HUES6 (cell line): ENCODE measurements at regions not wholly inside any gene's neighbourhood (a gene's known extent, or its start where the extent isn't known, plus 50 kb on each side); places are given as distances from the start of the nearest gene placed in this dataset.

Experiments used
- H3K27ac ChIP-seq: 2 replicates; pipeline ENCODE4 v1.7.0; 2013; ENCODE audit warnings: low read depth, mild to moderate bottlenecking, low read length, inconsistent platforms
- H3K27me3 ChIP-seq: 2 replicates; pipeline ENCODE4 v1.6.1; 2013; ENCODE audit warnings: low read length; ENCODE audit not compliant: control insufficient read depth, insufficient read depth
- H3K36me3 ChIP-seq: 2 replicates; pipeline ENCODE4 v1.6.1; 2013; ENCODE audit warnings: low read length; ENCODE audit not compliant: control insufficient read depth, insufficient read depth
- H3K4me1 ChIP-seq: 2 replicates; pipeline ENCODE4 v1.6.1; 2013; ENCODE audit warnings: low read length; ENCODE audit not compliant: control insufficient read depth, insufficient read depth
- H3K4me3 ChIP-seq: 2 replicates; pipeline ENCODE4 v1.5.1; 2013; ENCODE audit warnings: low read depth, low read length
- H3K9ac ChIP-seq: one replicate; pipeline ENCODE4 v1.6.1; 2013; ENCODE audit warnings: mild to moderate bottlenecking, low read length
- H3K9me3 ChIP-seq: 2 replicates; pipeline ENCODE4 v1.6.1; 2013; ENCODE audit warnings: low read depth, low read length; ENCODE audit not compliant: control insufficient read depth, insufficient read depth

DNA sequence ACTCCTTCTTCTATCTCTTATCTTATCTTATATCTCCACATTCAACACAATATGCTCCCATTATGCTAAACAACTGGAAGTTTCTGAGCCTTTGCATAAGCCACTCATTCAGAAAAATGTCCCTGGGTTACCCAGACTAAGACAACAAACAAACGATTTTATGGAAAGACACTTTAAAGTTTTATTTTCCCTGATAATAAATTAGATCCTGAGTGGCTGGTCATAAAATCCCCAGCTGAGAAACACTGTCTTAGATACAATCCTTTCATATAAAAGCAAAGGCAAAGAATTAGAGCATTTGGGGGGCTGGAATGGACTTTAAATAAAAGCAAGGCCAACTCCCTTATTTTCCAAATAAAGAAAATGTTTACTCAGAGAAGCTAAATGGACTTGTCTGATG lies 322.3 kb downstream of the GBE1 start:
- Histone ChIP-seq H3K27me3 (no peaks in the 10 kb centered on the region), H3K36me3 (no peaks in the 10 kb centered on the region), H3K4me3 (no peak overlapping the region), H3K27ac (no peak overlapping the region), H3K9ac (no peak overlapping the region), H3K9me3 (no peaks in the 10 kb centered on the region), H3K4me1 (no peaks in the 10 kb centered on the region)

DNA sequence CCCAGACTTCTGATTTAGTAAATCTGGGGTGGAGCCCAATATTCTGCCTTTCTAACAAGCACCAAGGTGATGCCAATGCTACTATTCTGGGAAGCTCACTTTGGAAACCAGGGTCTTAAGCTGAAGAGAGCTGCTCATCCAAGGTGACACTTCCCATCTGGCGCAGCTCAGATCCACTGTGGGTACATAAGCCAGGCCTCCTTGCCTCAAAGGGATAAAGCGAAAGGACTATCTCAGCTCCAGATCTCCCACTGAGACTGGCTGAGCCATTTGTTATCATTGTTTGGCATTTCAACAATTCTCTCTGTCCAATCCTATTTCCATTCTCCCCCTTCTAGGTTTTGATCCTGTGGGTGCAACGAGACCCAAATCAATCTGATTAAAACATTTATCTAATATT lies 323.8 kb downstream of the GBE1 start:
- H3K36me3 ChIP-seq: no peaks in the 10 kb centered on the region
- H3K9me3 ChIP-seq: no peaks in the 10 kb centered on the region
- H3K4me3 ChIP-seq: no peak overlapping the region
- no peaks in the 10 kb centered on the region for H3K4me1 ChIP-seq
- H3K27ac ChIP-seq: no peak overlapping the region
- no peaks in the 10 kb centered on the region for H3K27me3 ChIP-seq
- no peak overlapping the region for H3K9ac ChIP-seq

- Histone ChIP-seq H3K4me3 (no peak overlapping the region), H3K27ac (no peak overlapping the region), H3K27me3 (no peaks in the 10 kb centered on the region), H3K36me3 (no peaks in the 10 kb centered on the region), H3K9ac (no peak overlapping the region), H3K9me3 (no peaks in the 10 kb centered on the region), H3K4me1 (no peaks in the 10 kb centered on the region)
Measured at GRCh38 chr3:81436182-81436581, 325.3 kb downstream of the GBE1 start.

DNA sequence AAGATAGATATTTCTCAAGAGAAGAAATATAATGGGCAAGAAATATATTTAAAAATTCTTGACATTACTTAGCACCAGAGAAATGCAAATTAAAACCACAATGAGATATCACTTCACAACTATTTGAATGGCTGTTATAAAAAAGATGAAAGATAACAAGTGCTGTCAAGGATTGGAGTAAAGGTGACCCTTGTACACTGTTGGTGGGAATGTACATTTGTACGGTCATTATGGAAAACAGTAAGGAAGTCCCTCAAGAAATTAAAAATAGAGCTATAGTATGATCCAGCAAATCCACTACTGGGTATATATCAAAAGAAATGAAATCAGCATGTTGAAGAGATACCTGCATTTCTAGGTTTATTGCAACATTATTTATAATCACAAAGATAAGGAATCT lies 326.4 kb downstream of the GBE1 start:
- H3K27ac ChIP-seq: no peak overlapping the region
- no peak overlapping the region for H3K9ac ChIP-seq
- H3K4me1 ChIP-seq: no peaks in the 10 kb centered on the region
- no peaks in the 10 kb centered on the region for H3K9me3 ChIP-seq
- no peaks in the 10 kb centered on the region for H3K27me3 ChIP-seq
- no peaks in the 10 kb centered on the region for H3K36me3 ChIP-seq
- no peak overlapping the region for H3K4me3 ChIP-seq

DNA sequence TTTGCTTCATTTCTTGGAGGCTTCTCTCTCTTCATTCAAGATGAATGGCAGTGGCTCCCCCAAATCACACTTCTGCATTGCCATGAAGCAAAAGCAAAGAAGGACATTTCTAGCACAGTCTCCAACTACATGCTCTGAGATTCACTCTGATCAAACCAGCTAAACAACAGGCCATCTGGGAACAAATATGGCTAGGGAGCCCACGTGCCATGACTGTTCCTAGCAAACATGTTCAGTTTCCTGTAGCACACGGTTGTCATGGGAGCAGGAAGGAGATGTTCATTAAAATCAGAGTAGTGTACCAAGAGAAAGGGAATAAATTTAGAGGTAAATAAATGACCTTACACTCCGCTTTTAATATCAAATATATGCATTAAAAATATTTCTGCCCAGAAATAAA lies 327.3 kb downstream of the GBE1 start:
- Histone ChIP-seq H3K36me3 (no peaks in the 10 kb centered on the region), H3K9me3 (no peaks in the 10 kb centered on the region), H3K4me3 (no peak overlapping the region), H3K9ac (no peak overlapping the region), H3K27ac (no peak overlapping the region), H3K4me1 (no peaks in the 10 kb centered on the region), H3K27me3 (no peaks in the 10 kb centered on the region)

- no peak overlapping the region for H3K9ac ChIP-seq
- H3K27me3 ChIP-seq: no peaks in the 10 kb centered on the region
- no peaks in the 10 kb centered on the region for H3K9me3 ChIP-seq
- H3K4me3 ChIP-seq: no peak overlapping the region
- no peaks in the 10 kb centered on the region for H3K4me1 ChIP-seq
- H3K36me3 ChIP-seq: no peaks in the 10 kb centered on the region
- H3K27ac ChIP-seq: no peak overlapping the region
Measured at GRCh38 chr3:81433675-81434074, 327.8 kb downstream of the GBE1 start.

DNA sequence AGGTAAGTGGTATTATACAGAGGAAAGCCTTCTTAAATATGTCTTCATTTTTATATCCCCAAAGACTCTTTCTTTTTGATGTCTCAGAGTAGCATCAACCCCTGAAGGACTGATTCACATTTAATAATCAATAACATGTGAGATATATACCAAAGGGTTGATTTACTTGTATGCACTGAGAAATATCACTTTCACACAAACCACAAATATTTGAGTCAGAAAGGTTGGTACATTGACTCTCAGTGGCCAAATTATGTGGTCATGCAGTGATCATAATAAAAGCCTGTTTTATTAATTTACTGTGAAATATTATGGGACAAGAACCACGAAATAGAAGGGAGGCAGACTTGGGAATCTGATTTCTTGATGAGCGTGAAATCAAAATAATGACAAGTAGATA lies 329.0 kb downstream of the GBE1 start:
- H3K27me3 ChIP-seq: no peaks in the 10 kb centered on the region
- no peak overlapping the region for H3K9ac ChIP-seq
- no peaks in the 10 kb centered on the region for H3K9me3 ChIP-seq
- peaks cover 6% of the 10 kb centered on the region for H3K4me1 ChIP-seq
- no peaks in the 10 kb centered on the region for H3K36me3 ChIP-seq
- no peak overlapping the region for H3K4me3 ChIP-seq
- no peak overlapping the region for H3K27ac ChIP-seq

GRCh38 chr3:81426826-81427577 lies 334.4 kb downstream of the GBE1 start:
- Histone ChIP-seq H3K27ac (peak overlapping the region; percentile 64), H3K9ac (peak overlapping the region; percentile 2), H3K4me3 (peak overlapping the region; percentile 13; the same call in 1 of the 2 replicates), H3K4me1 (peaks cover 33% of the 10 kb centered on the region), H3K36me3 (no peaks in the 10 kb centered on the region), H3K9me3 (peaks cover 4% of the 10 kb centered on the region; the same call in 1 of the 2 replicates), H3K27me3 (no peaks in the 10 kb centered on the region)

DNA sequence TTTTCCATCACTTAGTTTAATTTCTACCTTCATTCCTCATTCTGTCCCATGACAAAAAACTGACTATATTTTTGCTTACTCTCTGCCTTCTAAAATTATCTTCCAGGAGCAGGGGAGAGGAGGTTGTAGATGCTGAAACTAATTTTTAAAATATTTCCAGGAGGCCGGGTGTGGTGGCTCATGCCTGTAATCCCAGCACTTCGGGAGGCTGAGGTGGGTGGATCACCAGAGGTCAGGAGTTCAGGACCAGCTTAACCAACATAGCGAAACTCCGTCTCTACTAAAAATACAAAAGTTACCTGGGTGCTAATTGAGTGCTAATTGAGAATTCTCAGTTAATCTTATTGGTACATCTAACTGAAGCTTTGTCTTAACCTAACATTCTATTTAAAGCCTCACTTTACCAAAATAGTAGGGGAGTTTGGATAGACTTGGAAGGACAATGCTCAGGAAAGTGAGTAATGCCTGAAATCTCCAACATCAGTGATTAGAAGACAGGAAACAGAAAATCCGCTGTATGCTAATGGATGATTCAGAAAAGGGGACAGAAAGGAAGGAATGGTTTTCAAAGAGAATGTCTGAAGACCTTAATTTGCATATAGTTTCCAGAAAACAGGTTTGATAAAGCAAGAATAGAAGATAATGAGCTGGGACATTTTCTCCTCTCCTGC lies 336.1 kb downstream of the GBE1 start:
- Histone ChIP-seq H3K36me3 (no peaks in the 10 kb centered on the region), H3K9me3 (peaks cover 4% of the 10 kb centered on the region; the same call in 1 of the 2 replicates), H3K4me1 (peaks cover 33% of the 10 kb centered on the region), H3K9ac (no peak overlapping the region), H3K27me3 (no peaks in the 10 kb centered on the region), H3K4me3 (no peak overlapping the region), H3K27ac (peak overlapping the region; percentile 64; the same call in 1 of the 2 replicates)

DNA sequence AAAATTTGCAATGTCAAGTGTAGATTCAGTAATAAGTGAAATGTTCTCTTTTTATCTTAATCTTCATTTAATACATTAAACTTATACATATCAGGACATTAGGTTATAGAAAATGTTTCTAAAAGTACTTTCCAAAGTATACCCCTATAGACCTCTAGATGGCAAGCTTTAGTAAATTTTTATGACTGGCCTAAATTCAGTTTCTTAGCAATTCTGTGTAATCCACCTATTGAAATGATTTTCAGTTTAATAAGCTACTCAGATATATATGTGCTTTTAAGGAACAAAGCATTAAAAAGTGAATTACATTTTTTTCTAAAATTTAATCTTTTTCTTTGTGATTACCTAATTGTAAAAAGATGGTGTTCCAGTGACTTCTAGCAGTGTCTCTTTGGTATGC lies 342.2 kb downstream of the GBE1 start:
- Histone ChIP-seq H3K36me3 (no peaks in the 10 kb centered on the region), H3K27ac (no peak overlapping the region), H3K27me3 (no peaks in the 10 kb centered on the region), H3K4me1 (no peaks in the 10 kb centered on the region), H3K9me3 (peaks cover 2% of the 10 kb centered on the region; the same call in 1 of the 2 replicates), H3K9ac (no peak overlapping the region), H3K4me3 (no peak overlapping the region)

GRCh38 chr3:81416812-81417211 lies 344.6 kb downstream of the GBE1 start:
- no peaks in the 10 kb centered on the region for H3K36me3 ChIP-seq
- H3K4me3 ChIP-seq: no peak overlapping the region
- no peak overlapping the region for H3K9ac ChIP-seq
- no peaks in the 10 kb centered on the region for H3K9me3 ChIP-seq
- H3K4me1 ChIP-seq: no peaks in the 10 kb centered on the region
- H3K27me3 ChIP-seq: no peaks in the 10 kb centered on the region
- H3K27ac ChIP-seq: no peak overlapping the region
